ENCODE measurements at regions not wholly inside any gene's neighbourhood (a gene's known extent, or its start where the extent isn't known, plus 50 kb on each side); places are given as distances from the start of the nearest gene placed in this dataset.

DNA sequence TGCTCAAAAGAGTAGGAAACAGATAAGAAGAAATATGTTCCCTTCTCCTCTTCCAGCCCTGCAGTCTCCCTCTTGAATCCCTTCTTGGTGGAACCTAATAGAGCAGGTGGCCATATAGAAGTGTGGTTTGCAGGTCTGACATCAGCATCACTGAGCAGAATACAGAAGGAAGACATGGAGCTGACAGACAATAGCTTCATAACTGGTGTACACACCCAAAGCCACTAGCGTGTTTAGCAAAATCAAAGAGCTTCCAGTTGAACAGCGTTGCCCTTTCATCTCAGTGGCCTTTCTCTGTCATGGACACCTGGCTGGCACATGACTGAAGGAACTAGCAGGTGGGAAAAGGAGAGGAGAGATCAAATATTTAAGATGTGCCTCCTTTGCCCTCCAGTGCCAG is 245.5 kb downstream of the BAMBI start:
- Mint-ChIP-seq H3K36me3 (ENCODE audit: low read depth) (no peaks in the 10 kb centered on the region), H3K27me3 (ENCODE audit: low read depth) (no peaks in the 10 kb centered on the region), H3K4me3 (ENCODE audit: unreplicated experiment) (no peak overlapping the region), H3K9me3 (ENCODE audit: low read depth) (peaks cover 4% of the 10 kb centered on the region), H3K27ac (ENCODE audit: unreplicated experiment) (no peak overlapping the region), H3K4me1 (ENCODE audit: low read depth) (peaks cover 7% of the 10 kb centered on the region)
- TF ChIP-seq, protein P1, sequence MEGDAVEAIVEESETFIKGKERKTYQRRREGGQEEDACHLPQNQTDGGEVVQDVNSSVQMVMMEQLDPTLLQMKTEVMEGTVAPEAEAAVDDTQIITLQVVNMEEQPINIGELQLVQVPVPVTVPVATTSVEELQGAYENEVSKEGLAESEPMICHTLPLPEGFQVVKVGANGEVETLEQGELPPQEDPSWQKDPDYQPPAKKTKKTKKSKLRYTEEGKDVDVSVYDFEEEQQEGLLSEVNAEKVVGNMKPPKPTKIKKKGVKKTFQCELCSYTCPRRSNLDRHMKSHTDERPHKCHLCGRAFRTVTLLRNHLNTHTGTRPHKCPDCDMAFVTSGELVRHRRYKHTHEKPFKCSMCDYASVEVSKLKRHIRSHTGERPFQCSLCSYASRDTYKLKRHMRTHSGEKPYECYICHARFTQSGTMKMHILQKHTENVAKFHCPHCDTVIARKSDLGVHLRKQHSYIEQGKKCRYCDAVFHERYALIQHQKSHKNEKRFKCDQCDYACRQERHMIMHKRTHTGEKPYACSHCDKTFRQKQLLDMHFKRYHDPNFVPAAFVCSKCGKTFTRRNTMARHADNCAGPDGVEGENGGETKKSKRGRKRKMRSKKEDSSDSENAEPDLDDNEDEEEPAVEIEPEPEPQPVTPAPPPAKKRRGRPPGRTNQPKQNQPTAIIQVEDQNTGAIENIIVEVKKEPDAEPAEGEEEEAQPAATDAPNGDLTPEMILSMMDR (IDR thresholded peaks at IDR 0.05): no peak
- DNase-seq (ENCODE audit: low spot score): no peak

DNA sequence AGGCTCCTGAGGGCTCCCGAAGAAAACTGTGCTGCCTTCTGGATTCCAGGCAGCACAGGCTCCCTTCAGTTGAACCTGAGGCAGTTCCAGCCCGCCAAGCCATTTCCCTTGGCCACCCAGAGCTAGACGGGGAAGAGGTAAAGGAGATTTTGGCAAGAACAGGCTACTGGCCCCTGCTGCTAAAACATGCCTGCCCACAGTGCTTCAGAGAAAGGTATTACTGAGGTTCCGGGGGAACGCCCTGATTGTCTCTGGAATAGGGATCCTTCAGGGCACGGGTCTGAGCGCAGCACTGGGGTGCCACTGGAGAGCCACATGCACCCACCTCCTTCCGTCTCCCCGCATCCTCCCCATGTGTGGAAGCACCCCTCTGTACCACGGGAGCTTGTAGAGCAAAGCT is 247.4 kb downstream of the BAMBI start:
- TF ChIP-seq, protein P1 (IDR thresholded peaks at IDR 0.05): no peak
- DNase-seq (ENCODE audit: low spot score): no peak
- Mint-ChIP-seq H3K4me1 (ENCODE audit: low read depth) (peaks cover 7% of the 10 kb centered on the region), H3K4me3 (ENCODE audit: unreplicated experiment) (no peak overlapping the region), H3K9me3 (ENCODE audit: low read depth) (peaks cover 4% of the 10 kb centered on the region), H3K27ac (ENCODE audit: unreplicated experiment) (no peak overlapping the region), H3K36me3 (ENCODE audit: low read depth) (no peaks in the 10 kb centered on the region), H3K27me3 (ENCODE audit: low read depth) (no peaks in the 10 kb centered on the region)

DNA sequence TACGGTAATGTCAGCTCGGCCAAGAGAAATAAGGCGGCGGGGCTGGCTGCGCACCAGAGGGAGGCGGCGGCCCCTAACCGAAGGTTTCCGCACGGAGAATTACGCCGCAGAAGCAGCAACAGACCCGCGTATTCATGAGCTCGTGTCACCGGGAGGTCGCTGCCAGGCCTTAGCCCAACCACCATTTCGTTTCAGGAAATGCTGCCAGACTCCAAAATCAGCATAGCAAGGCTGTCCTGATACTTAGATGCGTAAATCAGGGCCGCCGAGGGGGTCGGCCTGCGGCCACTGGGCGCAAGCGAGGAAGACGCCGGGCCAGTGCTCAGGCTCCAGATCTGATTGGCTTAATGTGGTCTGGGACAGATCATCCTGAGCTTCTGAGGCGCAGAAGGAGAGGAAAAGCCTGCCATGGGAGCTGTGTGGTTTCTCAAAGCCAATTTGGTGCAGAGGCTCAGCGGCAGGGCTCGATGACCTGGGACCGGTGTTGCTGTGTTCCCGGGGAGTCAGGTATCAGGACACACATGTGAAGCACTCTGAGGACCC is 247.9 kb downstream of the BAMBI start:
- TF ChIP-seq, protein P1 (IDR thresholded peaks at IDR 0.05): no peak
- H3K27ac Mint-ChIP-seq (ENCODE audit: unreplicated experiment): no peak overlapping the region
- no peak for DNase-seq (ENCODE audit: low spot score)
- H3K36me3 Mint-ChIP-seq (ENCODE audit: low read depth): no peaks in the 10 kb centered on the region
- peaks cover 7% of the 10 kb centered on the region for H3K4me1 Mint-ChIP-seq (ENCODE audit: low read depth)
- H3K9me3 Mint-ChIP-seq (ENCODE audit: low read depth): peaks cover 6% of the 10 kb centered on the region
- H3K27me3 Mint-ChIP-seq (ENCODE audit: low read depth): no peaks in the 10 kb centered on the region
- H3K4me3 Mint-ChIP-seq (ENCODE audit: unreplicated experiment): no peak overlapping the region

DNA sequence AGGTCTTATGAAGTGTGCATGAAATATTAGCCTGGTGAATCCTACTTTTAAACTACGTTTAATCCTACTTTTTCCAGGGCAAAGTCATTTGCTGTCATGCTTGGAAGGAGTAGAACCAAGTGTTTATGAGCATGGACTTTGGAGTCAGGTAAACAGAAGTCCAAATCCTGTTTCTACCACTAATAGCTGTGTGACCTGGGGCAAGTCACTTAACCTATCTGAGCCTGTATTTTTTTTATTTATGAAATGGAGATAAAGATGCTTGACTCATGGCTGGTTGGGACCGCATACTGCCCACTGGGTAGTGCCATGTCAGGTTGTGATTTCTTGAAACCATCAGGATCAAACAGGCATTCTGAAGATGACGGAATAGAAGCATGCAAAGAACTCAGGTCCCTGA is 249.6 kb downstream of the BAMBI start:
- TF ChIP-seq, protein P1 (IDR thresholded peaks at IDR 0.05): no peak
- no peak overlapping the region for H3K4me3 Mint-ChIP-seq (ENCODE audit: unreplicated experiment)
- H3K9me3 Mint-ChIP-seq (ENCODE audit: low read depth): peaks cover 6% of the 10 kb centered on the region
- no peak overlapping the region for H3K27ac Mint-ChIP-seq (ENCODE audit: unreplicated experiment)
- no peaks in the 10 kb centered on the region for H3K36me3 Mint-ChIP-seq (ENCODE audit: low read depth)
- no peaks in the 10 kb centered on the region for H3K27me3 Mint-ChIP-seq (ENCODE audit: low read depth)
- H3K4me1 Mint-ChIP-seq (ENCODE audit: low read depth): peaks cover 7% of the 10 kb centered on the region
- no peak for DNase-seq (ENCODE audit: low spot score)

DNA sequence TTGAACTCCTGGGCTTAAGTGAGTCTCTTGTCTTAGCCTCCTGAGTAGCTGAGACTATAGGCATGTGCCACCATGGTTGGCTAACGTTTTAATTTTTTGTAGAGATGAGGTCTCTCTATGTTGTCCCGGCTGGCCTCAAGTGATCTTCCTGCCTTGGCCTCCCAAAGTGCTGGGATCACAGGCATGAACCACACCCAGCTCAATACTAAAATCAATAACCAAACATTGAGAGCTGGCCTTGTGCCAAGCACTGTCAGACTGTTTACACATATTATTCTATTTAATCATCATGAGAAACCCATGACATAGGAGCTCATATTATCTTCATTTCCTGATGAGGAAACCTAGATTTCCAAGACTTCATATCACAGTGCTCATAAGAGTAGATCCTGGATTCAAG is 251.2 kb downstream of the BAMBI start:
- Mint-ChIP-seq H3K36me3 (ENCODE audit: low read depth) (no peaks in the 10 kb centered on the region), H3K9me3 (ENCODE audit: low read depth) (peaks cover 2% of the 10 kb centered on the region), H3K27me3 (ENCODE audit: low read depth) (no peaks in the 10 kb centered on the region), H3K4me3 (ENCODE audit: unreplicated experiment) (no peak overlapping the region), H3K4me1 (ENCODE audit: low read depth) (no peaks in the 10 kb centered on the region), H3K27ac (ENCODE audit: unreplicated experiment) (no peak overlapping the region)
- TF ChIP-seq, protein P1 (IDR thresholded peaks at IDR 0.05): no peak
- DNase-seq (ENCODE audit: low spot score): no peak
